ENCODE measurements at regions not wholly inside any gene's neighbourhood (a gene's known extent, or its start where the extent isn't known, plus 50 kb on each side); places are given as distances from the start of the nearest gene placed in this dataset.

- TF ChIP-seq POLR2AphosphoS5 (IDR thresholded peaks at IDR 0.05; ENCODE audit: low read depth, low read length) (no peak), TAF1 (IDR thresholded peaks at IDR 0.05; ENCODE audit: low read depth, low read length) (no peak), POLR2A (IDR thresholded peaks at IDR 0.05; ENCODE audit: low read depth, low read length) (no peak), POU2F2 (IDR thresholded peaks at IDR 0.05; ENCODE audit: low read depth, low read length) (no peak)
Observed at GRCh38 chr11:87819151-87819550, 356.1 kb downstream of the RAB38 start.
